Testis (tissue), 2 donors: ENCODE measurements at regions not wholly inside any gene's neighbourhood (a gene's known extent, or its start where the extent isn't known, plus 50 kb on each side); places are given as distances from the start of the nearest gene placed in this dataset.
"Not testable (repeated sequence)": the region's sequence is repeated elsewhere in the genome, so short reads cannot be mapped to it uniquely, and the experiment has no call there.

ENCODE experiments used
- DNase-seq: peaks from one replicate; pipeline ENCODE4 v3.0.0-alpha.2; 2019
- H3K27ac ChIP-seq, 2 donors: fragments of 200-600 bp; sonication (generic); one replicate each; pipeline ENCODE4 v1.5.1; 2019
- H3K27me3 ChIP-seq: fragments of 200-600 bp; sonication (generic); one replicate; pipeline ENCODE4 v1.5.1; 2019
- H3K36me3 ChIP-seq: fragments of 200-600 bp; sonication (generic); one replicate; pipeline ENCODE4 v1.5.1; 2017; ENCODE audit warnings: low read depth; ENCODE audit errors: missing control alignments
- H3K4me1 ChIP-seq: fragments of 200-600 bp; sonication (generic); one replicate; pipeline ENCODE4 v1.5.1; 2019
- H3K4me3 ChIP-seq, 2 donors: fragments of 200-600 bp; sonication (generic); one replicate each; pipeline ENCODE4 v1.5.1; 2017 to 2019
- H3K9me3 ChIP-seq: fragments of 200-600 bp; sonication (generic); one replicate; pipeline ENCODE4 v1.5.1; 2017
- POLR2A ChIP-seq: fragments of 450-650 bp; IDR thresholded peaks from one replicate; pipeline ENCODE4 v1.6.1; 2017; ENCODE audit warnings: antibody characterized with exemption, mild to moderate bottlenecking, moderate library complexity
- WGBS, 2 donors: methylation state at CpG; one replicate each; pipeline ENCODE4 v1.1.5; 2018; 5-methylcytosine and 5-hydroxymethylcytosine counted together
- intact Hi-C: fragments of 100-400 bp; cut with DNase I; formaldehyde crosslinking; loops from one replicate; pipeline ENCODE4 v1.15.1; 2023; ENCODE audit warnings: low total_unique reads
- TF ChIP-seq, protein P1 (sequence below), 3 experiments: fragments of 450-650 bp in 2 of 3; fragments of 200-600 bp in 1 of 3; sonication (generic) in 1 of 3; IDR thresholded peaks; one replicate each; pipeline ENCODE4 v1.5.1; 2016 to 2019; ENCODE audit warnings: antibody characterized with exemption in 3 of 3, mild to moderate bottlenecking in 2 of 3, moderate library complexity in 1 of 3

DNA sequence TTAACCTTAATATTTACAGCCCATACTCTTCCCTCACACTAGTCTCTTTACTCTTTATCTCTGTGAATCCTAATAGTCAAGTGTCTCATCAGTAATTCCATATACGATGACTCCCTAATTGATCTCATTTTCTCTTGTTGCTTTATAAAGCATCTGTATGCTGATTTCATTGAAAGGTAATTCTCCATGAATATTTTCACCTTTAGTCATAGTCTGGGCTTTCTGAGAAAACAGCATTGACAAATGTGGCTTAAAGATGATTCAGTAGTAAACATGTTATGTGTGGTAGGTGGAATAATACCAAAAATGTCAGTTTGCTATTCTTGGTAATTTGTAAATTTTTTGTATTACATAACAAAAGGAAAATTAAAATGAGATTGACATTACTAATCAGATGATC lies 1176.5 kb downstream of the NCAM2 start:
- WGBS, 2 donors = 93 to 100% methylated on average over 1 of the region's 1 CpG
- no peak for DNase-seq
- no peaks in the 10 kb centered on the region for H3K27me3 ChIP-seq
- no peaks in the 10 kb centered on the region for H3K9me3 ChIP-seq
- H3K27ac ChIP-seq = no peak overlapping the region
- no peaks in the 10 kb centered on the region for H3K36me3 ChIP-seq
- H3K4me3 ChIP-seq = no peak overlapping the region
- no peaks in the 10 kb centered on the region for H3K4me1 ChIP-seq
- no peak for TF ChIP-seq POLR2A
- TF ChIP-seq, protein P1, sequence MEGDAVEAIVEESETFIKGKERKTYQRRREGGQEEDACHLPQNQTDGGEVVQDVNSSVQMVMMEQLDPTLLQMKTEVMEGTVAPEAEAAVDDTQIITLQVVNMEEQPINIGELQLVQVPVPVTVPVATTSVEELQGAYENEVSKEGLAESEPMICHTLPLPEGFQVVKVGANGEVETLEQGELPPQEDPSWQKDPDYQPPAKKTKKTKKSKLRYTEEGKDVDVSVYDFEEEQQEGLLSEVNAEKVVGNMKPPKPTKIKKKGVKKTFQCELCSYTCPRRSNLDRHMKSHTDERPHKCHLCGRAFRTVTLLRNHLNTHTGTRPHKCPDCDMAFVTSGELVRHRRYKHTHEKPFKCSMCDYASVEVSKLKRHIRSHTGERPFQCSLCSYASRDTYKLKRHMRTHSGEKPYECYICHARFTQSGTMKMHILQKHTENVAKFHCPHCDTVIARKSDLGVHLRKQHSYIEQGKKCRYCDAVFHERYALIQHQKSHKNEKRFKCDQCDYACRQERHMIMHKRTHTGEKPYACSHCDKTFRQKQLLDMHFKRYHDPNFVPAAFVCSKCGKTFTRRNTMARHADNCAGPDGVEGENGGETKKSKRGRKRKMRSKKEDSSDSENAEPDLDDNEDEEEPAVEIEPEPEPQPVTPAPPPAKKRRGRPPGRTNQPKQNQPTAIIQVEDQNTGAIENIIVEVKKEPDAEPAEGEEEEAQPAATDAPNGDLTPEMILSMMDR (IDR thresholded peaks at IDR 0.05) = no peak
- intact Hi-C loops = no loop called here

DNA sequence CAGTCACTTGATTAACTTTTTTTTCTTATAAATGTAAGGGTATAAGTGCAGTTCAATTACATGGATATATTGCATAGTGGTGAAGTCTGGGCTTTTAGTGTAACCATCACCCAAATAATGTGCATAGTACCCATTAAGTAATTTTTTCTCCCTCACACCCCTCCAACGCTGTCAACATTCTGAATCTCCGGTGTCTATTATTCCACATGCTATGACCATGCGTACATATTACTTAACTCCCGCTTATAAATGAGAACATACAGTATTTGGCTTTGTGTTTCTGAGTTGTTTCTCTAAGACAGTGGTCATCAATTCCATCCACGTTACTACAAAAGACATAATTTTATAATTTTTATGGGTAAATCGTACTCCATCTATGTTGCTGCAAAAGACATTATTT lies 1191.1 kb downstream of the NCAM2 start:
- H3K4me1 ChIP-seq = no peaks in the 10 kb centered on the region
- H3K4me3 ChIP-seq = no peak overlapping the region
- no peaks in the 10 kb centered on the region for H3K9me3 ChIP-seq
- H3K36me3 ChIP-seq = no peaks in the 10 kb centered on the region
- WGBS, 2 donors = 77 to 82% methylated on average over 6 of the region's 6 CpGs
- DNase-seq = no peak
- H3K27ac ChIP-seq = no peak overlapping the region
- intact Hi-C loops = no loop called here
- TF ChIP-seq POLR2A = no peak
- TF ChIP-seq, protein P1 (IDR thresholded peaks at IDR 0.05) = no peak
- no peaks in the 10 kb centered on the region for H3K27me3 ChIP-seq

DNA sequence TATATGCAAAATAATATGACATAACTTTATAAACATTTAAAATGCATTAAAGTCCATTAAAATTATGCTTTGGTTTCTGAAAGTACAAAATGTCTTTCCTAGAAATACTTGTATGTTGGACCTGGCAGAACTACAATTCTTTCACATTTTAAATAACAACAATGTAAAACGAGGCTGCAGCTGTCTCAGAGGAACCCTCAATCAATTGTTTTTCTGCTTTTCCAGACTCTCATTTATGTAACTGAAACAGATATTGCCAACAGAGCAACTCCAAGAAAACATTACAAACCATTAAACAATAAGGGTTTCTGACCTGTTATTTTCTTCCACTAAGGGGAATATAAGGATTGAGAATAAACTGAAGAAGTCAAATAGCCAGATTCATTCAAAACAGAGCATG lies 1193.4 kb downstream of the NCAM2 start:
- TF ChIP-seq, protein P1 (IDR thresholded peaks at IDR 0.05) = no peak
- no peak for TF ChIP-seq POLR2A
- Histone ChIP-seq H3K27me3 (no peaks in the 10 kb centered on the region), H3K27ac (no peak overlapping the region), H3K9me3 (no peaks in the 10 kb centered on the region), H3K4me1 (no peaks in the 10 kb centered on the region), H3K4me3 (no peak overlapping the region), H3K36me3 (no peaks in the 10 kb centered on the region)
- intact Hi-C loops = no loop called here
- DNase-seq = no peak
- WGBS, 2 donors = 15% methylated on average over 1 of the region's 1 CpG

DNA sequence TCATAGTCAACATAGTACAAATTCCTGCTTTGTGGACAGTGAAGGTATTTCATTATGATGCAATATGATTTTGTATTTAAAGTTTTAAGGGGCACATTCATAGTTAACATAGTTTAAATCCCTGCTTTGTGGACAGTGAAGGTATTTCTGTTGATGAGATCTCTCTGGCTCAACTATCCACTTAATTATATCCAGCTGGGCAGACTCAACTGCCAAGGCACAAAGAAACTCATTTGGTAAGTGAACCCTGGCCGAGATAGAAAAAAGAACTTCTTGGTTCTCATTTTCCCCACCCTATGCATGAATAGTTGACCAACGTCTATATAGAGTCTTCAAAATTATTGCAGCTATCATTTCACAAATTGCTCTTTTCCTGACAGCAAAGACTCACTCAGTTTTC lies 1194.6 kb downstream of the NCAM2 start:
- no peak overlapping the region for H3K27ac ChIP-seq
- intact Hi-C loops = no loop called here
- 48 to 59% methylated on average over 2 of the region's 2 CpGs for WGBS, 2 donors

DNA sequence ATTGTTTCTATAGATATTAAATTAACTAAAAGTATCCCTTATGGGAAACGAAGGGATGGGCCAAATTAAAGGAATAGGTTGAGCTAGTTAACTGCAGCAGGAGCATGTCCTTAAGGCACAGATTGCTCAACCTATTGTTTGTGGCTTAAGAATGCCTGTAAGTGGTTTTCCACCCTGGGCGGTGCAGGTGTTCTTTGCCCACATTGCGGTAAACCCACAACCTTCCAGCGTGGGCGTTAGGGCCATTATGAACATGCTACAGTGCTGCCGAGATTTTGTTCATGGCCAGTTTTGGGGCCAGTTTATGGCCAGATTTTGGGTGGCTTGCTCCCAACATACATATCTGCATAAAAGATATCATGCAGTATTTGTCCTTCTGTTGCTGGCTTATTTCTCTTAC lies 1196.8 kb downstream of the NCAM2 start:
- 93% methylated on average over 6 of the region's 6 CpGs for WGBS, 2 donors
- H3K9me3 ChIP-seq = not testable (repeated sequence)

More for the DNA sequence above, 1194.6 kb downstream of the NCAM2 start:
- no peak for DNase-seq
- Histone ChIP-seq H3K4me3 (no peak overlapping the region), H3K36me3 (no peaks in the 10 kb centered on the region), H3K27me3 (no peaks in the 10 kb centered on the region), H3K9me3 (no peaks in the 10 kb centered on the region), H3K4me1 (no peaks in the 10 kb centered on the region)
- TF ChIP-seq, protein P1 (IDR thresholded peaks at IDR 0.05) = no peak
- no peak for TF ChIP-seq POLR2A

More for the DNA sequence above, 1196.8 kb downstream of the NCAM2 start:
- H3K4me3 ChIP-seq, H3K27me3 ChIP-seq, H3K36me3 ChIP-seq, H3K27ac ChIP-seq, DNase-seq, H3K4me1 ChIP-seq, intact Hi-C loops: not testable (repeated sequence)
